HCT116 (cell line): ENCODE measurements at regions not wholly inside any gene's neighbourhood (a gene's known extent, or its start where the extent isn't known, plus 50 kb on each side); places are given as distances from the start of the nearest gene placed in this dataset.

Source experiments
- ATAC-seq: fragments of 200-7000 bp; cut with Tn5 transposase; 2 replicates; pipeline ENCODE4 v1.9.1; 2020; ENCODE audit warnings: mild to moderate bottlenecking, moderate library complexity
- BruUV-seq: library from RNA; stranded (reverse); fragments of 400-500 nt; replicated peaks from 2 replicates; lab custom pipeline; 2021; lab: Mats Ljungman, UMichigan
- CTCF ChIA-PET: fragments of 300-600 bp; sonication (Branson Sonifier 250); formaldehyde crosslinking; loops from one replicate; lab custom pipeline; 2021; ENCODE audit warnings: antibody characterized with exemption; lab: Charles Lee
- POLR2A ChIA-PET: fragments of 300-600, 350-600 bp; sonication (Branson Sonifier 250); formaldehyde crosslinking; loops from one replicate; lab custom pipeline; 2021; ENCODE audit warnings: antibody characterized with exemption; lab: Charles Lee
- RAD21 ChIA-PET, 2 experiments: fragments of 300-600 bp; sonication (Branson Sonifier 250); formaldehyde crosslinking; loops; one replicate each; lab custom pipeline; 2023; ENCODE audit warnings: low total read pairs in 2 of 2; ENCODE audit not compliant: uncharacterized antibody in 2 of 2, unreplicated experiment in 2 of 2, low non-redundant PET in 1 of 2; lab: Charles Lee
- DNase-seq: peaks from one replicate; pipeline ENCODE4 v3.0.0-alpha.2; 2010; ENCODE audit warnings: low read depth, low spot score
- H2AFZ ChIP-seq: fragments of 200-600 bp; shearing (Covaris generic), sonication (generic); 2 replicates; pipeline ENCODE4 v1.6.1; 2017; ENCODE audit warnings: low read depth, mixed run types, mixed read lengths, antibody characterized with exemption, low read length; ENCODE audit not compliant: poor library complexity, severe bottlenecking
- H3K27ac ChIP-seq: 2 replicates; pipeline ENCODE4 v1.5.1; 2012; ENCODE audit warnings: low read depth, low read length
- H3K27me3 ChIP-seq: fragments of 200-600 bp; sonication (generic); 2 replicates; pipeline ENCODE4 v1.6.1; 2016; ENCODE audit warnings: mixed run types, low read length, mixed read lengths; ENCODE audit not compliant: insufficient read depth
- H3K36me3 ChIP-seq, 2 experiments: fragments of 200-500 bp in 1 of 2; fragments of 200-600 bp in 1 of 2; sonication (Bioruptor generic) in 1 of 2; sonication (generic) in 1 of 2; 2 replicates each; pipeline versions ENCODE4 v1.5.1 to v1.6.1; 2014 to 2016; ENCODE audit warnings: low read length in 2 of 2, inconsistent platforms in 1 of 2, mixed read lengths in 1 of 2, mixed run types in 1 of 2; ENCODE audit not compliant: insufficient read depth in 2 of 2, control insufficient read depth in 1 of 2
- H3K4me1 ChIP-seq, 2 experiments: fragments of 200-600 bp in 1 of 2; sonication (generic) in 1 of 2; 2 replicates each; pipeline versions ENCODE4 v1.5.1 to v1.6.1; 2012 to 2017; ENCODE audit warnings: low read length in 2 of 2, inconsistent platforms in 1 of 2, mild to moderate bottlenecking in 1 of 2, mixed read lengths in 1 of 2, mixed run types in 1 of 2, moderate library complexity in 1 of 2; ENCODE audit not compliant: insufficient read depth in 2 of 2, control insufficient read depth in 1 of 2
- H3K4me2 ChIP-seq: fragments of 200-600 bp; sonication (generic); 2 replicates; pipeline ENCODE4 v1.6.1; 2017; ENCODE audit warnings: mixed run types, low read length, mixed read lengths
- H3K4me3 ChIP-seq, 2 experiments: fragments of 200-600 bp in 1 of 2; sonication (generic) in 1 of 2; replicated peaks in 1 of 2; 2 replicates each; pipeline ENCODE4 v1.5.1; 2011 to 2016; ENCODE audit warnings: low read length in 2 of 2, control low read depth in 1 of 2, low read depth in 1 of 2, mild to moderate bottlenecking in 1 of 2, mixed read lengths in 1 of 2, mixed run types in 1 of 2
- H3K79me2 ChIP-seq: fragments of 200-600 bp; sonication (generic); 2 replicates; pipeline ENCODE4 v1.6.1; 2017; ENCODE audit warnings: mild to moderate bottlenecking, mixed run types, low read length, moderate library complexity, mixed read lengths; ENCODE audit not compliant: insufficient read depth
- H3K9ac ChIP-seq: fragments of 200-600 bp; sonication (generic); 2 replicates; pipeline ENCODE4 v1.6.1; 2016; ENCODE audit warnings: low read length, mixed read lengths
- H3K9me2 ChIP-seq: fragments of 200-600 bp; sonication (generic), shearing (Covaris generic); 2 replicates; pipeline ENCODE4 v1.6.1; 2017; ENCODE audit warnings: mixed run types, mild to moderate bottlenecking, moderate library complexity; ENCODE audit not compliant: insufficient read depth
- H3K9me3 ChIP-seq, 2 experiments: fragments of 200-500 bp in 1 of 2; fragments of 200-600 bp in 1 of 2; sonication (Bioruptor generic) in 1 of 2; sonication (generic) in 1 of 2; 2 replicates each; pipeline ENCODE4 v1.6.1; 2014 to 2017; ENCODE audit warnings: low read length in 2 of 2, mixed read lengths in 2 of 2, inconsistent platforms in 1 of 2, low read depth in 1 of 2, mild to moderate bottlenecking in 1 of 2, mixed run types in 1 of 2, moderate library complexity in 1 of 2; ENCODE audit not compliant: control insufficient read depth in 1 of 2, insufficient read depth in 1 of 2
- H4K20me1 ChIP-seq: fragments of 200-600 bp; sonication (generic), shearing (Covaris generic); 2 replicates; pipeline ENCODE4 v1.6.1; 2017; ENCODE audit warnings: mixed run types, mild to moderate bottlenecking, moderate library complexity; ENCODE audit not compliant: insufficient read depth
- ATF3 ChIP-seq: IDR thresholded peaks from 2 replicates; pipeline ENCODE4 v1.6.1; 2012
- CEBPB ChIP-seq: IDR thresholded peaks from 2 replicates; pipeline ENCODE4 v1.6.1; 2012; ENCODE audit warnings: low read depth
- EGR1 ChIP-seq: IDR thresholded peaks from 2 replicates; pipeline ENCODE4 v1.6.1; 2012; ENCODE audit warnings: low read depth
- ELF1 ChIP-seq: IDR thresholded peaks from 2 replicates; pipeline ENCODE4 v1.6.1; 2012; ENCODE audit warnings: low read depth, borderline replicate concordance
- EZH2 ChIP-seq: fragments of 200-600 bp; sonication (generic); IDR thresholded peaks from 2 replicates; pipeline ENCODE4 v1.6.1; 2017; ENCODE audit warnings: antibody characterized with exemption, mixed run types
- EZH2phosphoT487 ChIP-seq: fragments of 200-600 bp; IDR thresholded peaks from 2 replicates; pipeline ENCODE4 v1.6.1; 2018; ENCODE audit warnings: antibody characterized with exemption, borderline replicate concordance
- FOSL1 ChIP-seq: IDR thresholded peaks from 2 replicates; pipeline ENCODE4 v1.6.1; 2012; ENCODE audit warnings: low read depth
- JUND ChIP-seq: IDR thresholded peaks from 2 replicates; pipeline ENCODE4 v1.6.1; 2012
- MAX ChIP-seq: IDR thresholded peaks from 2 replicates; pipeline ENCODE4 v1.6.1; 2012
- POLR2A ChIP-seq: IDR thresholded peaks from 2 replicates; pipeline ENCODE4 v1.7.0; 2011; ENCODE audit warnings: borderline replicate concordance; ENCODE audit not compliant: insufficient read depth, insufficient read length; ENCODE audit errors: extremely low read depth
- POLR2AphosphoS5 ChIP-seq: IDR thresholded peaks from 2 replicates; pipeline ENCODE4 v1.6.1; 2011; ENCODE audit warnings: mild to moderate bottlenecking, low read depth, low read length, moderate library complexity
- REST ChIP-seq: IDR thresholded peaks from 2 replicates; pipeline ENCODE4 v1.6.1; 2012; ENCODE audit warnings: low read depth
- SIN3A ChIP-seq: IDR thresholded peaks from 2 replicates; pipeline ENCODE4 v1.6.1; 2012; ENCODE audit warnings: low read depth
- SP1 ChIP-seq: IDR thresholded peaks from 2 replicates; pipeline ENCODE4 v1.6.1; 2012; ENCODE audit warnings: low read depth
- SRF ChIP-seq: IDR thresholded peaks from 2 replicates; pipeline ENCODE4 v1.6.1; 2012; ENCODE audit warnings: low read depth
- TCF7L2 ChIP-seq: IDR thresholded peaks from 2 replicates; pipeline ENCODE4 v1.7.0; 2011; ENCODE audit warnings: borderline replicate concordance, inconsistent platforms; ENCODE audit not compliant: insufficient read depth, insufficient read length; ENCODE audit errors: extremely low read depth
- YY1 ChIP-seq: IDR thresholded peaks from 2 replicates; pipeline ENCODE4 v1.6.1; 2011; ENCODE audit warnings: low read length, low read depth, moderate library complexity, mild to moderate bottlenecking; ENCODE audit not compliant: insufficient replicate concordance; ENCODE audit errors: extremely low read depth
- ZFX ChIP-seq: fragments of 450-650 bp; IDR thresholded peaks from 2 replicates; pipeline ENCODE4 v1.6.1; 2017
- intact Hi-C: fragments of 100-400 bp; cut with micrococcal nuclease; formaldehyde crosslinking; loops from 2 replicates; pipeline ENCODE4 v1.10.0; 2022

GRCh38 chr5:138676556-138677193 lies 76.5 kb upstream of the CTNNA1 start:
- DNase-seq (no peak), ATAC-seq (no peak)
- intact Hi-C loops: no loop called here
- H3K4me2 ChIP-seq: no peak overlapping the region
- H2AFZ ChIP-seq: no peak overlapping the region
- BruUV-seq: no TSS peak
- H3K9me2 ChIP-seq: no peaks in the 10 kb centered on the region
- ChIA-PET POLR2A (no interaction called here), RAD21 (no interaction called here), CTCF (no interaction called here)
- H3K4me1 ChIP-seq: no peaks in the 10 kb centered on the region
- H3K27me3 ChIP-seq: no peaks in the 10 kb centered on the region
- H3K36me3 ChIP-seq: no peaks in the 10 kb centered on the region
- H3K9ac ChIP-seq: no peak overlapping the region
- no peak overlapping the region for H3K4me3 ChIP-seq
- no peak for TF ChIP-seq MAX
- TF ChIP-seq ATF3: no peak
- no peak for TF ChIP-seq REST
- TF ChIP-seq ZFX: no peak
- TF ChIP-seq EZH2phosphoT487: no peak
- TF ChIP-seq JUND: no peak
- no peak for TF ChIP-seq FOSL1
- TF ChIP-seq SIN3A: no peak
- TF ChIP-seq CEBPB: no peak
- no peak for TF ChIP-seq POLR2A
- no peak for TF ChIP-seq SP1
- no peak for TF ChIP-seq EGR1
- no peak for TF ChIP-seq YY1
- no peak for TF ChIP-seq EZH2
- TF ChIP-seq TCF7L2: no peak
- TF ChIP-seq SRF: no peak
- no peak for TF ChIP-seq POLR2AphosphoS5
- TF ChIP-seq ELF1: no peak
- no peaks in the 10 kb centered on the region for H4K20me1 ChIP-seq
- H3K27ac ChIP-seq: no peak overlapping the region
- H3K79me2 ChIP-seq: no peaks in the 10 kb centered on the region
- H3K9me3 ChIP-seq: no peaks in the 10 kb centered on the region
